Gastroesophageal sphincter (tissue), 3 donors: ENCODE measurements at regions not wholly inside any gene's neighbourhood (a gene's known extent, or its start where the extent isn't known, plus 50 kb on each side); places are given as distances from the start of the nearest gene placed in this dataset.

Experiments
- CTCF ChIP-seq, 4 experiments: fragments of 200-600 bp in 2 of 4; fragments of 450-650 bp in 2 of 4; sonication (generic) in 1 of 4; IDR thresholded peaks; one replicate each; pipeline ENCODE4 v1.5.1; 2017 to 2019; ENCODE audit warnings: antibody characterized with exemption in 4 of 4, mild to moderate bottlenecking in 2 of 4, moderate library complexity in 2 of 4
- POLR2A ChIP-seq, 2 donors: fragments of 450-650 bp; IDR thresholded peaks; one replicate each; pipeline ENCODE4 v1.6.1; 2017; ENCODE audit warnings: antibody characterized with exemption in 2 of 2, mild to moderate bottlenecking in 2 of 2, moderate library complexity in 1 of 2
- POLR2AphosphoS5 ChIP-seq: sonication (generic); formaldehyde crosslinking; IDR thresholded peaks from one replicate; pipeline ENCODE4 v1.6.1; 2017; ENCODE audit warnings: antibody characterized with exemption

GRCh38 chr7:85883-86515 is 106.4 kb upstream of the FAM20C start:
- no peak for TF ChIP-seq POLR2A (IDR thresholded peaks at IDR 0.05)
- no peak for TF ChIP-seq CTCF (IDR thresholded peaks at IDR 0.05)
- TF ChIP-seq POLR2AphosphoS5: no peak
